HFF-Myc (cell line): ENCODE measurements at regions not wholly inside any gene's neighbourhood (a gene's known extent, or its start where the extent isn't known, plus 50 kb on each side); places are given as distances from the start of the nearest gene placed in this dataset.

Source experiments
- DNase-seq: peaks from one replicate; pipeline ENCODE4 v3.0.0-alpha.2; 2011; ENCODE audit warnings: low read depth; ENCODE audit errors: extremely low read depth
- H3K4me3 ChIP-seq: replicated peaks from 2 replicates; pipeline ENCODE4 v1.5.1; 2011; ENCODE audit warnings: low read depth, mild to moderate bottlenecking, control low read depth, low read length
- CTCF ChIP-seq: IDR thresholded peaks from 2 replicates; pipeline ENCODE4 v1.5.1; 2012; ENCODE audit warnings: mild to moderate bottlenecking, low read depth, low read length, control low read depth; ENCODE audit errors: missing control alignments

- no peak overlapping the region for H3K4me3 ChIP-seq
- DNase-seq = no peak
- no peak for TF ChIP-seq CTCF
These were observed 615.0 kb downstream of the HDGFL1 start for GRCh38 chr6:23184351-23184750.

GRCh38 chr6:23195487-23195886, 626.1 kb downstream of the HDGFL1 start:
- no peak for DNase-seq
- H3K4me3 ChIP-seq = no peak overlapping the region
- no peak for TF ChIP-seq CTCF

- no peak overlapping the region for H3K4me3 ChIP-seq
- DNase-seq = no peak
- TF ChIP-seq CTCF = no peak
These were observed 630.2 kb downstream of the HDGFL1 start for GRCh38 chr6:23199541-23199940.

GRCh38 chr6:23200946-23201345, 631.6 kb downstream of the HDGFL1 start:
- TF ChIP-seq CTCF = no peak
- no peak for DNase-seq
- no peak overlapping the region for H3K4me3 ChIP-seq

- TF ChIP-seq CTCF = no peak
- DNase-seq = no peak
- H3K4me3 ChIP-seq = no peak overlapping the region
These were observed 632.8 kb downstream of the HDGFL1 start for GRCh38 chr6:23202207-23202606.

- no peak for DNase-seq
- H3K4me3 ChIP-seq = no peak overlapping the region
- TF ChIP-seq CTCF = no peak
These were observed 643.0 kb downstream of the HDGFL1 start for GRCh38 chr6:23212398-23212797.

- H3K4me3 ChIP-seq = no peak overlapping the region
- no peak for DNase-seq
- TF ChIP-seq CTCF = no peak
These were observed 643.8 kb downstream of the HDGFL1 start for GRCh38 chr6:23213193-23213592.
